Activated naive CD4-positive, alpha-beta T cell treated with anti-CD3 and anti-CD28 coated beads, Interleukin-2, amount 10 ng/mL, durations not matched to agents 7 days and 5 days (primary cell): ENCODE measurements at regions not wholly inside any gene's neighbourhood (a gene's known extent, or its start where the extent isn't known, plus 50 kb on each side); places are given as distances from the start of the nearest gene placed in this dataset.

Experiments used
- CTCF ChIA-PET: fragments of 350-600 bp; sonication (Branson Sonifier 250); formaldehyde crosslinking; loops from one replicate; lab custom pipeline; 2021; ENCODE audit warnings: antibody characterized with exemption; lab: Charles Lee
- DNase-seq: peaks from one replicate; pipeline ENCODE4 v3.0.0-alpha.2; 2020
- H3K27ac Mint-ChIP-seq: one replicate; pipeline ENCODE4 v1.8.0; 2021; ENCODE audit warnings: mild to moderate bottlenecking, moderate library complexity, mixed read lengths
- H3K27me3 Mint-ChIP-seq: one replicate; pipeline ENCODE4 v1.8.0; 2021; ENCODE audit warnings: mild to moderate bottlenecking, mixed read lengths
- H3K36me3 Mint-ChIP-seq: one replicate; pipeline ENCODE4 v1.8.0; 2021; ENCODE audit warnings: mixed read lengths
- H3K4me1 Mint-ChIP-seq: one replicate; pipeline ENCODE4 v1.8.0; 2021; ENCODE audit warnings: mixed read lengths
- H3K4me3 Mint-ChIP-seq: one replicate; pipeline ENCODE4 v1.8.0; 2021; ENCODE audit warnings: mild to moderate bottlenecking, moderate library complexity, mixed read lengths
- H3K9me3 Mint-ChIP-seq: one replicate; pipeline ENCODE4 v1.8.0; 2021; ENCODE audit warnings: mixed read lengths

GRCh38 chr6:165952514-165952913 lies 215.1 kb downstream of the TBXT start:
- Mint-ChIP-seq H3K9me3 (no peaks in the 10 kb centered on the region), H3K4me1 (no peaks in the 10 kb centered on the region), H3K4me3 (no peak overlapping the region), H3K27me3 (no peaks in the 10 kb centered on the region), H3K27ac (no peak overlapping the region), H3K36me3 (no peaks in the 10 kb centered on the region)
- no peak for DNase-seq
- CTCF ChIA-PET, result no interaction called here

GRCh38 chr6:165950316-165950715 lies 217.3 kb downstream of the TBXT start:
- no peak for DNase-seq
- Mint-ChIP-seq H3K36me3 (no peaks in the 10 kb centered on the region), H3K4me1 (no peaks in the 10 kb centered on the region), H3K27ac (no peak overlapping the region), H3K9me3 (no peaks in the 10 kb centered on the region), H3K4me3 (no peak overlapping the region), H3K27me3 (no peaks in the 10 kb centered on the region)
- CTCF ChIA-PET, result no interaction called here

GRCh38 chr6:165949324-165949723 lies 218.3 kb downstream of the TBXT start:
- Mint-ChIP-seq H3K4me1 (no peaks in the 10 kb centered on the region), H3K27ac (no peak overlapping the region), H3K9me3 (no peaks in the 10 kb centered on the region), H3K27me3 (no peaks in the 10 kb centered on the region), H3K36me3 (no peaks in the 10 kb centered on the region), H3K4me3 (no peak overlapping the region)
- CTCF ChIA-PET, result no interaction called here
- DNase-seq, result no peak

GRCh38 chr6:165944002-165944466 lies 223.6 kb downstream of the TBXT start:
- no peak overlapping the region for H3K4me3 Mint-ChIP-seq
- no peaks in the 10 kb centered on the region for H3K9me3 Mint-ChIP-seq
- H3K4me1 Mint-ChIP-seq, result no peaks in the 10 kb centered on the region
- no peaks in the 10 kb centered on the region for H3K36me3 Mint-ChIP-seq
- peaks cover 4% of the 10 kb centered on the region for H3K27me3 Mint-ChIP-seq
- no peak overlapping the region for H3K27ac Mint-ChIP-seq
- no peak for DNase-seq
- CTCF ChIA-PET, result no interaction called here

GRCh38 chr6:165941786-165942185 lies 225.9 kb downstream of the TBXT start:
- DNase-seq, result no peak

GRCh38 chr6:165941249-165941775 lies 226.3 kb downstream of the TBXT start:
- Mint-ChIP-seq H3K4me1 (no peaks in the 10 kb centered on the region), H3K9me3 (no peaks in the 10 kb centered on the region), H3K27ac (no peak overlapping the region), H3K4me3 (no peak overlapping the region), H3K36me3 (no peaks in the 10 kb centered on the region), H3K27me3 (peaks cover 4% of the 10 kb centered on the region)
- no peak for DNase-seq
- CTCF ChIA-PET, result no interaction called here

More at GRCh38 chr6:165941786-165942185, 225.9 kb downstream of the TBXT start:
- CTCF ChIA-PET, result no interaction called here
- H3K27me3 Mint-ChIP-seq, result peaks cover 4% of the 10 kb centered on the region
- H3K9me3 Mint-ChIP-seq, result no peaks in the 10 kb centered on the region
- no peak overlapping the region for H3K4me3 Mint-ChIP-seq
- no peaks in the 10 kb centered on the region for H3K4me1 Mint-ChIP-seq
- no peak overlapping the region for H3K27ac Mint-ChIP-seq
- H3K36me3 Mint-ChIP-seq, result no peaks in the 10 kb centered on the region

GRCh38 chr6:165940366-165940765 lies 227.3 kb downstream of the TBXT start:
- H3K36me3 Mint-ChIP-seq, result no peaks in the 10 kb centered on the region
- peaks cover 4% of the 10 kb centered on the region for H3K27me3 Mint-ChIP-seq
- H3K4me3 Mint-ChIP-seq, result no peak overlapping the region
- H3K4me1 Mint-ChIP-seq, result no peaks in the 10 kb centered on the region
- CTCF ChIA-PET, result no interaction called here
- H3K9me3 Mint-ChIP-seq, result no peaks in the 10 kb centered on the region
- no peak for DNase-seq
- H3K27ac Mint-ChIP-seq, result no peak overlapping the region

GRCh38 chr6:165939601-165940290 lies 227.9 kb downstream of the TBXT start:
- H3K9me3 Mint-ChIP-seq, result no peaks in the 10 kb centered on the region
- DNase-seq, result no peak
- H3K27ac Mint-ChIP-seq, result no peak overlapping the region
- H3K4me1 Mint-ChIP-seq, result no peaks in the 10 kb centered on the region
- peaks cover 4% of the 10 kb centered on the region for H3K27me3 Mint-ChIP-seq
- H3K4me3 Mint-ChIP-seq, result no peak overlapping the region
- CTCF ChIA-PET, result no interaction called here
- H3K36me3 Mint-ChIP-seq, result no peaks in the 10 kb centered on the region

GRCh38 chr6:165939047-165939446 lies 228.6 kb downstream of the TBXT start:
- Mint-ChIP-seq H3K36me3 (no peaks in the 10 kb centered on the region), H3K27me3 (peaks cover 4% of the 10 kb centered on the region), H3K9me3 (no peaks in the 10 kb centered on the region), H3K27ac (no peak overlapping the region), H3K4me3 (no peak overlapping the region), H3K4me1 (no peaks in the 10 kb centered on the region)
- DNase-seq, result no peak
- CTCF ChIA-PET, result no interaction called here

- Mint-ChIP-seq H3K4me3 (no peak overlapping the region), H3K27me3 (no peaks in the 10 kb centered on the region), H3K4me1 (no peaks in the 10 kb centered on the region), H3K36me3 (no peaks in the 10 kb centered on the region), H3K9me3 (no peaks in the 10 kb centered on the region), H3K27ac (no peak overlapping the region)
- CTCF ChIA-PET, result no interaction called here
- no peak for DNase-seq
Measured at GRCh38 chr6:165937564-165938358, 229.9 kb downstream of the TBXT start.

GRCh38 chr6:165936660-165937059 lies 231.0 kb downstream of the TBXT start:
- no peaks in the 10 kb centered on the region for H3K9me3 Mint-ChIP-seq
- DNase-seq, result no peak
- H3K36me3 Mint-ChIP-seq, result no peaks in the 10 kb centered on the region
- H3K4me1 Mint-ChIP-seq, result no peaks in the 10 kb centered on the region
- no peak overlapping the region for H3K27ac Mint-ChIP-seq
- H3K4me3 Mint-ChIP-seq, result no peak overlapping the region
- CTCF ChIA-PET, result no interaction called here
- H3K27me3 Mint-ChIP-seq, result no peaks in the 10 kb centered on the region

- no peaks in the 10 kb centered on the region for H3K4me1 Mint-ChIP-seq
- CTCF ChIA-PET, result no interaction called here
- H3K27ac Mint-ChIP-seq, result no peak overlapping the region
- H3K36me3 Mint-ChIP-seq, result no peaks in the 10 kb centered on the region
- no peaks in the 10 kb centered on the region for H3K27me3 Mint-ChIP-seq
- no peak overlapping the region for H3K4me3 Mint-ChIP-seq
- no peaks in the 10 kb centered on the region for H3K9me3 Mint-ChIP-seq
- DNase-seq, result no peak
Measured at GRCh38 chr6:165936096-165936495, 231.6 kb downstream of the TBXT start.

- Mint-ChIP-seq H3K4me1 (no peaks in the 10 kb centered on the region), H3K36me3 (no peaks in the 10 kb centered on the region), H3K9me3 (no peaks in the 10 kb centered on the region), H3K4me3 (no peak overlapping the region), H3K27ac (no peak overlapping the region), H3K27me3 (no peaks in the 10 kb centered on the region)
- DNase-seq, result no peak
- CTCF ChIA-PET, result no interaction called here
Measured at GRCh38 chr6:165931675-165932074, 236.0 kb downstream of the TBXT start.

GRCh38 chr6:165930668-165931214 lies 236.9 kb downstream of the TBXT start:
- DNase-seq, result no peak
- H3K36me3 Mint-ChIP-seq, result no peaks in the 10 kb centered on the region
- no peaks in the 10 kb centered on the region for H3K9me3 Mint-ChIP-seq
- CTCF ChIA-PET, result no interaction called here
- no peaks in the 10 kb centered on the region for H3K27me3 Mint-ChIP-seq
- H3K27ac Mint-ChIP-seq, result no peak overlapping the region
- no peaks in the 10 kb centered on the region for H3K4me1 Mint-ChIP-seq
- H3K4me3 Mint-ChIP-seq, result no peak overlapping the region
